HG02588 (cell line): ENCODE measurements at regions not wholly inside any gene's neighbourhood (a gene's known extent, or its start where the extent isn't known, plus 50 kb on each side); places are given as distances from the start of the nearest gene placed in this dataset.
"Not testable (repeated sequence)": the region's sequence is repeated elsewhere in the genome, so short reads cannot be mapped to it uniquely, and the experiment has no call there.

ENCODE experiments used
- ATAC-seq: cut with Tn5 transposase; IDR thresholded peaks from one replicate; pipeline ENCODE4 v1.9.1; 2021; ENCODE audit warnings: mild to moderate bottlenecking, moderate library complexity; ENCODE audit not compliant: unreplicated experiment

DNA sequence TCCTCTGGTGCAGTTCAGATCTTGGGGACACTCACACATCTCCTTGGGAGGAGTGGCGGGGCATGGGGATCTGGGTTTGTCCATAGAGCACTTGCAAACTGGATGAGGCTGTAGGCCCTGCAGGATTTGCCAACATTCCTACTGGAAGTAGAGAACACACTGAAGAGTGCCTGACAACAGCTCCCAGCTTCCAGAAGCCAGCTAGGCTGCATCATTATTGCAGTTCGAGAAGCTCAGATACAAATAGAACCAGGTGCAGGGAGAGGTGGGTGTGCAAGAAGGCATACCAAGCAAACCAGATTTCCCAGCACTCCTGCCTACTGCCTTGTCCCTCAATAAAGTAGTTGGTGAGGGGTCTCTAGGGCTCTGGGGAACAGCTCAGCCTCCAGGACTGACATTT lies 52.5 kb downstream of the RHOB start:
- no peak for ATAC-seq

DNA sequence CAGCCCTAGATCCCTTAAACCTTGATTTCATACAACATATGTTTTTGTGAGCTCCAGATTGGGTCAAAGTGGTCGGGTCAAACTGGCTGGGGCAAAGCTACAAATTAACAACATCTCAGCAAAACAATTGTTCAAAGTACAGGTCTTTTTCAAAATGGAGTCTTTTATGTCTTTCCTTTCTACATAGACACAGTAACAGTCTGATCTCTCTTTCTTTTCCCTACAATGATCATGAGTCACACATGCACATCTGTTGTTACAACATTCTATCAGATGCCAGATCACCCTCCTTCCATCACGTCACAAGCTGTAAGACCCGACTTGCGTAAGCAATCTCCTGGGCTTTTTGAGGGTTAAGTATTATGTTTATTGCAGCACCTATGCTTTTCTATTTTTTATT lies 55.1 kb downstream of the RHOB start:
- ATAC-seq = no peak

DNA sequence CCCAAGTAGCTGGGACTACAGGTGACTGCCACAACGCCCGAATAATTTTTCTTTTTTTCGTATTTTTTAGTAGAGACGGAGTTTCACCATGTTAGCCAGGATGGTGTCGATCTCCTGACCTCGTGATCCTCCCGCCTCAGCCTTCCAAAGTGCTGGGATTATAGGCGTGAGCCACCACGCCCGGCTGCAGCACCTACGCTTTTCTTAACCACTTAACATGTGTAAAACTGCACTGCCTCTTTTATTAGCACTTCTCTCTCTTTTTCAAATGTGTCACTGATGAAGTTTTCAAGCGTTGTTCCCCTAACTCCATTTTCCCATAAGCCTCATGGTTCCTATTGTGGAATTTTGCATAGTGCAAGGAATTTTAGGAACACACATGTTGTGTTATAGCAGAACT lies 55.6 kb downstream of the RHOB start:
- not testable (repeated sequence) for ATAC-seq

DNA sequence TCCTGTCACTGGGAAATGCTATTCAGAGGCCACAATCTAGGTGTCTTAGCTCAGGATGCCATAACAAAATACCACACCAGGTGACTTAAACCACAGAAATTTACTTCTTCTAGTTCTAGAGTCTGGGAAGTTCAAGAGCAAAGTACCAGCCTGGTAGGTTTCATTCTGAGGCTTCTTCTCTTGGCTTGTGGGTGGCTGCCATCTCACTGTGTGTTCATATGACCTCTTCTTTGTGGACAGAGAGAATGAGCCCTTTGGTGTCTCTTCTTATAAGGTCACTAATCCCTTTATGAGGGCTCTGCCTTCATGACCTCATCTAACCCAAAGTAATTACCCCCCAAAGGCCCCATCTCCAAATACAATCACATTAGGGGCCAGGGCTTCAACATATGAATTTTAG lies 57.3 kb downstream of the RHOB start:
- no peak for ATAC-seq

DNA sequence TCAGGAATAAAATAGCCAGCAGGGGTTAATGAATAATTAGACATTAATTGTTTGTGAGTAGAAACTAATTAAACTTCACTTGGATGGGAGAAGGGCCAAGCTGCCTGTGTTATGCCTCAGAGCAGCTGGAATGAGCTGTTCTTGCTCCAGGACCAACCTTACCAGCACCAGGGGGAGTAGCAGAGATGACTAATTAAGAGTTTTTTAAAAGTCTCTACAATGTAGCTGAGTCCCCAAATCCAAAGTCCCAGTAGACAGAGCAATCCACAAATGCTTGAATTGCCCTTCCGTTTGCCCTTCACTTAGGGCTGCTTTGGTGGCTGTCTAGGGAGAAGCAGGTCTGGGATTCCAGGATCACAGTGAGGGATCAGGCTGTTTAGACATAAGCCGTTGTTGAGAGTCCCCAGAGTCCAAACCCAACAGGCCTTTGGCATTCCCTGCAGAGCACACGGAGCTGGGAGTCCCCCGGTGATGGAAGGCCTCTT lies 59.4 kb downstream of the RHOB start:
- no peak for ATAC-seq

DNA sequence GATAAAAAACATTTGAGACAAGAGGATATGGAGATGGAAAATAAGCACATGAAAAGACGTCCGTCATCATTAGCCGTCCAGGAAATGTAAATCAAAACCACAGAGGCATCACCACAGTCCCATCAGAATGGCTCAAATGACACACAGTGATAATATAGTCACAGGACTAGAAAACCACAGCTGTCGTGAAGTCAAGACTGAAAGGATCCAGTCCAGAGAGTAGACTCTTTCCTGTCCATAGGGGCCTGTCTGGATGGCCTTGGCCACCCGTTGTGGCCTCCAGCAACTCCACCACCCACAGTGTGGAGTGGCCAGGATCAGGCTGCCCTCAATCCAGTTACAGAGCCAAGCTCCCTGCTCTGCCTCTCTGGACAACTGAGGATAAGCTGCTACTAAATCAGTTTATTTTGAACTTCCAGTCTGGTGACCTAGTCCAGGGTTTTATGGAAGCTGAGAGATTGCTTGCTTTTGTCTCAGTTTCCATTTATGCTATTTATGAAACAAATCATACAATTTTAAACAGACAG lies 60.4 kb downstream of the RHOB start:
- ATAC-seq = peak; percentile 92

DNA sequence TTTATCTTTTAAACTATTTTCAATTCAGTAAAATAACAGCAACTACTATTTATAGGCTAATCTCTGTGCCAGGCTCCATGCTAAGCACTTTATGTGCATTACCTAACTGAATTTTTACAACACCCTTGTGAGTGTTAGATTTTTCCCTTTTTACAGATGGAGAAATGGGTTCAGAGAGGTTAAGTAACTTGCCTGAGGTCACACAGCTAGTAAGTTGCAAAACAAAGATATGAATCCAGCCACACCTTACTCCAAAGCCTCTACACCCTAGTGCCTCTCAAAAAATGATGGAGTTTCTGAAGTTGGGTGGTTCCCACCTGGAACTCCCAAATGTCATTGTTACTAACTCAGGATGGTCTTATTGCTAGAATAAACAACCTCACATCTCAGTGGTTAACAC lies 60.8 kb downstream of the RHOB start:
- ATAC-seq = no peak

DNA sequence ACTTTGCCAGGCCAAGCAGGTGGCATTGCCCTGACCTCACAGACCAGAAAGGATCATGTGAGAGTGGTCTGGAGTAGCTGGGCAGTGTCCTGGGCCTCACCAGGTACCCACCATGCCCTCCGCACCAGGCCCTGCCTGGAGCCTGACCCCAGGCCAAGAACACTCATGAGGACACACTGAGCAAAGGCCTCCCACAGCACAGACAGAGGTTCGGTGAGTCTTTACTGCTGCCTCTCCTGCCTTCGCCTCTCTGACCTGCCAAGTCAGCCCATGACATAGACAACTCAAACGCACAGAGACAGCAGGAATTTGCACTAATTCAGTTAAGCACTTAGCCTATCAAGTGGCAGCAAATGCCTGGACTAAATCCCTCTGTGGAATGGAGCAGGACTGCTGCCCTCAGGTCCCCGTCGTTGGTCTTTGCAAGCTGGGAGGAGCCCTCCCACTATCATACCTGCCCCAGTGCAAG lies 62.5 kb downstream of the RHOB start:
- no peak for ATAC-seq

DNA sequence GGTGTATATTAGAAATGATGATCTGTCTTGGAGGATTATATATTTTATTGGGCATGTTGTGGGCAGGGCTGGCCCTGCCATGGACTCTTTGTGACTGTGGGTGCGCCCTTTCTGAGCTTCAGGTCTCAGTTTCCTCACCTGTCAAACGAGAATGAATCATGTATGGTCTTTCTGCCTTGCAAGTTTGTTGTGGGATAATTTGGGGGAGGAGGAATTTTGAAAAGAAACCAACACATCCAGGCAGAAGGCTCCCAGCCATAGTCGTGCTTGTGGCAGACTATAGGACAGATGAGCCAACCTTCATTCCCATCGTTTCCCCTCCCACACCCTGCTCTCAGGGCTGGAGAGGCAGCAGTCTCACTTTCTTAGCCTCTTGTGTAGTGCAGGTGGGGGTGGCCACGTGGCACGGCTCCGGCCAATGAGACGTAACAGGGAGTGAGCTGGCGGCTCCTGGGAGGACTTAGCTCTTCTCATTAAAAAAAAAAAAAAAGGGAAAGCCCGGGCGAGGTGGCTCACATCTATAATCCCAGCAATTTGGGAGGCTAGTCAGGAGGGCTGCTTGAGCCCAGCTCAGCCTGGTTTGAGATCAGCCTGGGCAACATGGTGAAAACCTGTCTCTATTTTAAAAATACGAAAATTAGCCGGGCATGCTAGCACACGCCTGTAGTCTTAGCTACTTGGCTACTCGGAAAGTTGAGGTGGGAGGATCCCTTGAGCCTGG lies 63.1 kb downstream of the RHOB start:
- no peak for ATAC-seq

DNA sequence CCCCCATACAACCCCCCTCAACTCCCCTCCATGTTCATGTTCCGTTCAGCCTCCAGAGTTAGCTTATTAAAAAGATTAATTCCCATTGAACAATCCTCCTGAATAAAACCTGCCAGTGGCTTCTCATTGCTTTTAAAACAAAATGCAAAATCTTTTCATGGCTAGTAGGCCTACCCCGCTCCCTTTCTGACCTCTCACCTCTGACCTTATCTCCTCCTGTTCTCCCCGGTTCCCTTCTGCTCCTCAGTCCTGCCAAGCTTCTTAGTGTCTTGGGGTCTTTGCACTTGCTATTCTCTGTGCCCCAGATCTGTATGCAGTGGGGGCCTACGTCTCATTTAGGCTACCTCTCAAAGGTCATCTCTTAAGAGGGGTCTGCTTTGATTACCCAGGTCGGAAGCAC lies 64.3 kb downstream of the RHOB start:
- ATAC-seq = no peak

DNA sequence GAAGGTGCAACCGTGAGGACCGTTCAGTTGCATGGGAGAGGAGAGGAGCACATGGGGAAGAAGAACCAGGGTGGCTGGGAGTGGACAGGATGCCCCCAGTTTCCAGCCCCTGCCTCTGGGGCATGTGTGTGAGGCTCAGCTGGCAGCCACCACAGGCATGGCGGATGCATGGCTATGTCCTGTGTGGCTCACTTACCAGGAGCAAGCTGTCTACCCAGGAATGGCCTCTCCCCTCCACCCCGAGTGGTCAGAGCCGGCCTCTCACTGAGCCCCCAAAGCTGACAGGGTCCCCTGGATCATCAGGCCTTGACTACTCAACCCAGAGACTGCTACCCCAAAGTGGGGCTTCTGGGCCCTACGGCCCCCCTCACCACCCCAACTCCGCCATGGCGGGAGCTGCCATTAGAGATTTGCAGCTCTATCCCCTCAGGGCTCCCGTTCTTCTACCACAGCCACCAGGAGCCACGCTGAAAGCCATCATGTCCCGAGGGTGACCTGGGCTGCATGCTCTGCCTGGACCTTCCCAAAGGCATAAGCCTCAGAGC lies 65.3 kb downstream of the RHOB start:
- ATAC-seq = no peak

DNA sequence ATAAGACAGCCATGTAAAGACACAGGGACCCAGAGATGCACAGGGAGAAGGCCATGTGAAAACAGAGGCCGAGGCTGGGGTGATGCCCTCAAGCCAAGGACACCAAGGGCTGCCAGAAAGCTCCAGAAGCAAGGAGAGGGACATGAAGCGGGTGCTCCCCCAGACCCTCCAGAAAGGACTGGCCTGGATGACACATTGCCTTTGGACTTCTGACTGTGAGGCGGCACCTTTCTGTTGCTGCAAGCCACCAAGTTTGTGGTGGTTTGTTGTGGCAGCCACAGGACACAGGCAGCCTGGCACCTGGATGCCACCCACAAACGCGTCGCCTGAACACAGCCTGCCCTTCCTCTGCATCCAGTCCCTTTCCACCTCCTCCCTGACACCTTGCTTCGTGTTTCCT lies 67.1 kb downstream of the RHOB start:
- no peak for ATAC-seq

DNA sequence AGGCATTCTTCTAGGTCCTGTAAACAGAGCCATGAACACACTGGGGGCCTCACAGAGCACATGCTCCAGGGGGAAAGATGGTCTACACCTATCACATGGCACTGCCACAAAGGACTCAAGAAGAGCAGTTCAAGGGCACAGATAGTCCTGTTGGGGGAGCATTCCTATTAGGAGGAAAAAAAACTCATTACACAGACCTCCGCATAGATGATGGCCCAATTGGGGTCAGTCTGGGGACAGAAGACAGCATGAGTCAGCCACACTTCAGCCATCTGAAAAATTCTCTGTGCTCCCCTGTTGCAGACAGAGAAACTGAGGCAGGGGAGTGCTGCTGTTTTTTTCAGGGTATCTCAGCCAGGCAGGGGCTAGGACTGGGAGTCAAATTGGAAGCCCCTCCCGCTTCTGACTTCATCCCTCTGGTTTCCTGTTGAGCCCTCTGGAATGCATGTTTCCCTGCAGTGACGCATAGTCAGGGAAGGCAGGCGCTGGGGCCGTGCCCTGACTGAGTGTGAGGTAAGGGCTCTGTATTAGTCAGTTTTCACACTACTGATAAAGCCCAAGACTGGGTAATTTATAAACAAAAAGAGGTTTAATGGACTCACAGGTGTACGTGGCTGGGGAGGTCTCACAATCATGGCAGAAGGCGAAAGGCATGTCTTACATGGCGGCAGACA lies 67.9 kb downstream of the RHOB start:
- ATAC-seq = no peak

DNA sequence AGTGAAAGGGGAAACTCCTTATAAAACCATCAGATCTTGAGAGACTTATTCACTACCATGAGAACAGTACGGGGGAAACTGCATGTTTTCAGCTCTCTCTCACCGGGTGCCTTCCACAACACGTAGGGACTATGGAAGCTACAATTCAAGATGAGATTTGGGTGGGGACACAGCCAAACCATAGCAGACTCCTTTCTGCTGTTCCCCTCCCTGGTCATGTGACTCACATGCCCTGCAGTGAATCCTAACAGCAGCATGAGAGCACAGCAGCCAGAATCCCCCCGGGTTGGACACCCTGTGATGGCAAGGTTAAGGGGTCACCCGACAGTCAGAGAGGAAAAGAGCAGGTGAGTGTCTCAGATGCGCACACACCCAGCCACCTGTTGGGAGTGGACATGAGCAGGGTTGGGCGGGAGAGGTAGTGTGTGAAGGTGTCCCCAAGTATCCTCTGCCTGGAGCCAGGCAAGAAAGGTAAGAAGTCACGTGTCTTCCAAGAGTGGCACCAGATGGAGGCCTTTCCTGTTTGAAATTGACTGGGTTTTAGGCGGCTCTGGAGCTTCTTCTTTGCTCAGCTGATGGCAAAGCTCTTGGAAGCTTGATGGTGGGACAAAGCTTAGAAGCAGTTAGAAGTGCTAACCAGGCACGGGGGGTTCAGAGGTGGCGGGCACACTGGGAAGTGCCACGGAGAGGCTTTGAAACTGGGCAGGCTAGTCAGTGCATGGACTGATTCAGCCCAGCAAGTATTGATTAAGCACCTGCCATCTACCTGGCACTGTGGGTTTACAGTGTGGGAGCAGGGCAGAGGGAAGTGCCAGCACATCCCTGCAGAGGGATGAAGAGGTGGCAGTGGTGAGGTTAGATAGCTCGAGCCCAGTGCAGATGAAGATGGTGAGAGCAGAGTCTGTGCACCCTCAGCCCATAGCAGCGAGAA lies 68.7 kb downstream of the RHOB start:
- no peak for ATAC-seq

DNA sequence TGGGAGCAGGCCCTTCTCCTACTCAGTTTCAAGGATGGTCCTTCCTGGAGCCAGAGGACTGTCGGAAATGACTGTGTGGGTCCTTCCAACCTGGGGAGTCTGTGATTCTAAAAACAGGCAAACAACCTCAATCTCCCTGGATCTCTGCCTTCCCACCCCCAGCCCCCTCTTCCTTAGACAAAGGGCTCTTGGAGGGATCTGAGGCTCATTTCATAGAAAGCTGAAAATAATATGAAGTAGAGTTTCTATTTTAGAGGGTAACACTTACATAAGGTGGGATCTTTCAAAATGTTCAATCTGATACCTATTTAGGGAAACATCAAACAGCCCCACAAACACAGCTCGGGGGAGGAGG lies 69.4 kb downstream of the RHOB start:
- no peak for ATAC-seq

DNA sequence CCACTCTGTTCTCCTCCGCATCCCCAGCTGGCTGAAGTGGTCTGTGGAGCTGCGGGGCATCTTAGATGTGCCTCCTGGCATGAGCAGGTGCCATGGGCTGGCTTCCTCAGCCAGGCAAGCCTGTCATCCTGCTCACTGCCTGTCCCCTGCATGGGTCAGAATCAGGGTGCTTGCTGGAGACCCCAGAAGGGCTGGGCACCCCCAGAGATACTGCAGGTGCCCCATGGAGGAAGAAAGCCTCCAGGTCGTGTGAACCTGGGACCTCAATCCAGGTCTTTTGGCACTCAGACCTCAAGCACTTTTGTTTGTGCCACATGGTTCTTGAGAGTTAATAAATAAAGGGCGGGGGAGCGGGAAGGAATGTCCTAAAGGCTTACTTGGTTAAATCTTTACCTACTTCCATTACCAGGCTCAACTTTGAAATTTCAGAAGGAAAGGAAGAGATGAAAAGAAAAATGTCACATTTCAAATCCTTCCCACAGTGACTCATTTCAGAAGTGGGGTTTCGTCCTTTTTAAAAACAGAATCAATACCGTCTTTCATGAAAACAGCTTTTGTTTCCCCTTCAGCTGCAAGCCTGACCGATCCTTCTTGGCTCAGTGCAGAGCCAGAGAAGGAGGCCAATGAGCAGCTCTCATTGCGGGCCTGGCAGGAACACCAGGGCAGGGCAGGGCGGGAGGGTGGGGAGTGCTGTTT lies 69.9 kb downstream of the RHOB start:
- peak; percentile 89 for ATAC-seq

DNA sequence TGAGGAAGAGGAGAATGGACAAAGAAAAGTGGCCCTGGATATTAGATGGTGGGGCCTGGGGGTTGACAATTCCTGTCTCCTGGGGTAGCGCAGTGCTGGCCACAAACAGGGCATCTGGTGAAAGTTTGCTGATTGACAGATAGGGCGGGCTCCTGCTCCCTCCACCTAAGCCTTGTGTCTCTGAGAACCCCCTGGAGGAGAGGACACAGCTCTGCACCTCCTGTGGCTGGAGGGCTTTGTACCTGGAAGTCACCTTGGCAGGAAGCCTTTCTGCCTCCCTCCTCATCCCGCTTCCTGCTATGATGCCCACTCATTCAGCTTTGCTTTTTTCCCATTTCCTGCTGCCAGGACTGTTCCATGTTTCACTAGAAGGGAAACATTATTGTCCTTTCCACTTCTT lies 72.4 kb downstream of the RHOB start:
- ATAC-seq = no peak

DNA sequence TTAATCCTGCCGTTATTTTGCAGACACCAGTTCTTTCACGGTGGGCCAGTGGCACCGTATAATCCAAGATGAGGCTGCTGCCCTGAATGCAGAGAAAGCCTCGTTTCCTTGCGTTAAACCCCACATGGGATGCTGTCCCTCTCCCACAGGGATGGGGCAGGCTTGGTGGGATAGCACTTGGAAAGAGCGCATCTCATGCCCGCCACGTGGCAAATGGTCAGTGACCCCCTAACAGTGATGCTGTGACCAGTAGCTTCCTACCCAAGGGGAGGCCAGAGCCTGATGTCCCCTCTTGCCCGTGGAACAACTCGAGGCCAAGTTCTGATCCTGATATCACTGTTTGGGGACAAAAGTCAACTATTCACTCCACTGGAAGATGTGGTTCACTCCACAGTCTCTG lies 73.3 kb downstream of the RHOB start:
- ATAC-seq = no peak

DNA sequence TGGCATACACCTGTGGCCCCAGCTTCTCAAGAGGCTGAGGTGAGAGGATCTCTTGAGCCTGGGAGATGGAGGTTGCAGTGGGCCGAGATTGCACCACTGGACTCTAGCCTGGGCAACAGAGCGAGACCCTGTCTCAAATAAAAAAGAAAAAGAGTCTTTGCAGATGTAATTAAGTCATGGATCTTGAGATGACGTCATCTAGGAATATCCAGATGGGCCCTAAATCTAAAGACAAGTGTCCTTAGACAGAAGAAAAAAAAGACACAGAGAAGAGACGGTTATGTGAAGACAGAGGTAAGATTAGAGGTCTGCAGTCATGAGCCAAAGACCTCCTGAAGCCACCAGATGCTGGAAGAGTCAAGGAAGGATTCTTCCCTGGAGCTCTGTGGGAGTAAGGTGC lies 74.3 kb downstream of the RHOB start:
- no peak for ATAC-seq

DNA sequence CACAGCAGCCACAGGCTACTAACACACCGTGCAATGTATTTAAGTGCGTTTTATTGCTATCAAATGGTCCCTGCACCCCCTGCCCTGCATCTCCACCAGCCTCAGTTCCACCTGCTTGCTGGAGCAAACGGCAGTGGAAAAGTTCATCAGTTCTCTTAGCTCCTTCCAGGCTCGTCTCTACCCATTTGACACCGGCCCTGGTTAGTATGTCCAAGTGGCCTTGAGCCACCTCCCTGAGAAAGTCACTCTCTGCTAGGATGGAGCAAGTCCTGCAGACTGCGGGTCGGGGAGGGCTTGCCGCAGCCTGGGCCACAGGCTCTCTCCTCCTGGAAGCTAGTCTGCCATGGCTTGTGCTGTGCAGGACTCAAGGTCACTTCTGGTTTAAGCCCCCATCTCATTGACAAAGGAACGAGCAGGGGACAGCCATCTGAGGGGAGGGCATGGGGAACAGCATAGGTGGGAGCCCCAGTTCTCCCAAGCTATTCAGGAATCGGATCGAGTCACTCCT lies 74.9 kb downstream of the RHOB start:
- ATAC-seq = no peak
